ENCODE measurements at regions not wholly inside any gene's neighbourhood (a gene's known extent, or its start where the extent isn't known, plus 50 kb on each side); places are given as distances from the start of the nearest gene placed in this dataset.

GRCh38 chr3:28678086-28678485, 329.5 kb upstream of the AZI2 start:
- DNase-seq (ENCODE audit: low read depth): no peak
- H3K4me3 ChIP-seq (ENCODE audit: low read depth, low read length): no peak overlapping the region
- no peak for TF ChIP-seq CTCF (IDR thresholded peaks at IDR 0.05; ENCODE audit: low read depth, low read length, missing control alignments)
- in situ Hi-C loops (cut with HindIII; ENCODE audit: low sequenced_read_pairs): no loop called here

GRCh38 chr3:28680050-28680449, 331.4 kb upstream of the AZI2 start:
- in situ Hi-C loops (cut with HindIII; ENCODE audit: low sequenced_read_pairs): no loop called here
- no peak overlapping the region for H3K4me3 ChIP-seq (ENCODE audit: low read depth, low read length)
- DNase-seq (ENCODE audit: low read depth): no peak
- no peak for TF ChIP-seq CTCF (IDR thresholded peaks at IDR 0.05; ENCODE audit: low read depth, low read length, missing control alignments)

GRCh38 chr3:28682121-28682520, 333.5 kb upstream of the AZI2 start:
- H3K4me3 ChIP-seq (ENCODE audit: low read depth, low read length): no peak overlapping the region
- in situ Hi-C loops (cut with HindIII; ENCODE audit: low sequenced_read_pairs): no loop called here
- no peak for DNase-seq (ENCODE audit: low read depth)
- TF ChIP-seq CTCF (IDR thresholded peaks at IDR 0.05; ENCODE audit: low read depth, low read length, missing control alignments): no peak

- no peak for DNase-seq (ENCODE audit: low read depth)
- TF ChIP-seq CTCF (IDR thresholded peaks at IDR 0.05; ENCODE audit: low read depth, low read length, missing control alignments): no peak
- in situ Hi-C loops (cut with HindIII; ENCODE audit: low sequenced_read_pairs): no loop called here
- H3K4me3 ChIP-seq (ENCODE audit: low read depth, low read length): no peak overlapping the region
These were observed 341.6 kb upstream of the AZI2 start for GRCh38 chr3:28690176-28690575.

- TF ChIP-seq CTCF (IDR thresholded peaks at IDR 0.05; ENCODE audit: low read depth, low read length, missing control alignments): no peak
- in situ Hi-C loops (cut with HindIII; ENCODE audit: low sequenced_read_pairs): no loop called here
- H3K4me3 ChIP-seq (ENCODE audit: low read depth, low read length): no peak overlapping the region
- no peak for DNase-seq (ENCODE audit: low read depth)
These were observed 350.1 kb upstream of the AZI2 start for GRCh38 chr3:28698706-28699105.

GRCh38 chr3:28699283-28699682, 350.7 kb upstream of the AZI2 start:
- TF ChIP-seq CTCF (IDR thresholded peaks at IDR 0.05; ENCODE audit: low read depth, low read length, missing control alignments): no peak
- no peak overlapping the region for H3K4me3 ChIP-seq (ENCODE audit: low read depth, low read length)
- no peak for DNase-seq (ENCODE audit: low read depth)
- in situ Hi-C loops (cut with HindIII; ENCODE audit: low sequenced_read_pairs): no loop called here

GRCh38 chr3:28700728-28701127, 352.1 kb upstream of the AZI2 start:
- TF ChIP-seq CTCF (IDR thresholded peaks at IDR 0.05; ENCODE audit: low read depth, low read length, missing control alignments): no peak
- in situ Hi-C loops (cut with HindIII; ENCODE audit: low sequenced_read_pairs): no loop called here
- no peak for DNase-seq (ENCODE audit: low read depth)
- no peak overlapping the region for H3K4me3 ChIP-seq (ENCODE audit: low read depth, low read length)
